HG03442 (cell line): ENCODE measurements at regions not wholly inside any gene's neighbourhood (a gene's known extent, or its start where the extent isn't known, plus 50 kb on each side); places are given as distances from the start of the nearest gene placed in this dataset.

ENCODE experiments used
- ATAC-seq: cut with Tn5 transposase; IDR thresholded peaks from one replicate; pipeline ENCODE4 v1.9.1; 2021; ENCODE audit warnings: mild to moderate bottlenecking, moderate library complexity; ENCODE audit not compliant: unreplicated experiment

DNA sequence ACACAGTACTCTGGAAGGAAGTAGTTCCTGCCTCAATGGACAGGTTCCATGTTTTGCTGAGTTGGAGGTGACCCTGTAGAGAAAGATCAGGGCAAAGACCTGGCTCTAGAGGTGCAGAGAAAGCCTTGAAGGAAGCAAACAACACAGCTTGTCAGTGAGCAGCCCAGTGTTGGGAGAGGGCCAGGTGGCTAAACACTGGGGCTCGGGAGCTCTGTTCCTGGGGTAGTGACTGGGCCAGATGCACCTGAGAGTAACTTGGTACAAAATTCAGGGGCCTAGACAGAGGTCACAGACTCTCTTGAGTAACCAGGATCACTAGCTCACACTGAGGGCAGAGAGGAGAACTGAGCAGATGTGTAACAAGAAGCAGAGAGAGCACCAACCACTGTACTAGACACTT is 138.4 kb upstream of the NALF2 start:
- ATAC-seq, result no peak

DNA sequence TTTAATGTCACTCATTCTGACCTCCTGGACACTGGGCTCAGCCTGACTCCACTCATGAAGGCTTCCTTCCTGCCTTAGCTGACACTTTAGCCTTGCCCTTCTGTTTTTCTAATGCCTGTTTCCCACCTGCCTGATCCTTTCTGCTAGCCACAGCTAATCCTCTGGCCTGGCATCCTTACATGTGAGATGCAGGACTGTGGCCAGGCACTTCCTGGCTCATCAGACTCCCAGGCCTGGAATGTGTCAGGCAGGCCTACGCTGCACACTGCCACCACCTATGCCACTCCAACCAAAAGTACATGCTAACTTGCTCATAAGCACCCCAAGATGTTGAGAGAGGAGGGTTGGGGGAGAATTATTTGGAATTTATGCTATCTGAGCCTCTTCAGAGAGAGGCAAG is 138.8 kb upstream of the NALF2 start:
- no peak for ATAC-seq

DNA sequence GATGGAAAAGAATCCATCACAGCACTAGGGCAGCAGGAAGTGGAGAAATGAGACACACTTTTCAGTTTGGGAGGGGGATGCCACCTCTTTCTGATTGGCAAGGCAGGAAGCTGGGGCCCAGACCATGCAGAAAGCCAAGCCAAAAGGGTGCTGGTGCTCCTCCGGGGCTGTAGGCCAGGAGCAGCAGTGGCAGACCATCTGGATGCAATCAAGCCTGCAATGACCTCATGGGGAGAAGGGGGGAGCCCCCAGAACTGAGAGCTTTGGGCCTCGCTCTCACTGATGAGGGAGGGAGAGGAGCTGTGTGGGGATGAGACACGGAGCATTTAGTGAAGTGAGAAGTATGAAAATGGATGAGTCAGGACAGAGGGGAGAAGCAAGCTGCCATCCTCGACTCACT is 141.3 kb upstream of the NALF2 start:
- no peak for ATAC-seq

DNA sequence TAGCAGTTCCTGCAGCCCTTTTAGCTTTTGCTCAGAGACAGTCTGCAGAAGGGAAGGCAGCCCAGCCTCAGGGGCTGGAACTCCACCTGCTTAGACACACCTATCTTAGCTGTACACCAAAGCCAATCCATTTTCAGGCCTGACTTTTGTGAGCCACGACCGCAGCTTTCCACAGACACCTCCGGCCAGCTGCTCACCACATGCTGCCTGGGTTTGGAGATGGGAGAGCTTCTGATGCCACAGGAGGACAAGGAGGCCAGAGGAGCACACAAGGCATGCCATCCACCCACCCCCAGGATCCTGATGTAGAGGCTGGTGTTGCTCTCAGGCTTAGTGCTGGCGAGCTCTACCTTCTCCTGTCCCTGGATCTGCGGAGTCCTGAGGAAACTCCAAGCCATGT is 141.8 kb upstream of the NALF2 start:
- ATAC-seq, result no peak

DNA sequence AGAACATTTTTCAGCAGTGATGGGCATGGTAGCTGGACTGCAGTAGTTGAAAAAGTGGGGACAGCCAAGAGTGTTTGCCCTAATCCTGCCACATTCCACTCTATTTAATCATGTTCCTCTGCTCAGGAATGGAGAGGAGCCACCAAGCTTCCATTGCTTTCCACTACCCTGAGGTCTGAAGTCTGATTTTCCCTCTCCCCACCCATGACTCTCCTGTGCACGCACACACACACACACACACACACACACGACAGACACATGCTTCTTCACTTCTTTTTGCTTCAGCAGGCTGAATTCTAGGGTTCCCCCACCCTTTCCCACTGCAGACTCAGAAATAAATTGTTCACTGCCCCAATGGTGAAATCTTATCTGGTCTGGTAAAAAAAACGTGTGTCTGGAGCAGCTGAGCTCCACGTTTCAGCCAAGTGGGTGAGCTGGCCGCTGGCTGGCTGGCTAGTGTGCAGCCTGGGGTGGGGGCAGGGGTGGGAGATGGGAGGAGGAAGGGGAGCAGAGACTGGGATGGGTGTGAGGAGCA is 142.7 kb upstream of the NALF2 start:
- no peak for ATAC-seq

DNA sequence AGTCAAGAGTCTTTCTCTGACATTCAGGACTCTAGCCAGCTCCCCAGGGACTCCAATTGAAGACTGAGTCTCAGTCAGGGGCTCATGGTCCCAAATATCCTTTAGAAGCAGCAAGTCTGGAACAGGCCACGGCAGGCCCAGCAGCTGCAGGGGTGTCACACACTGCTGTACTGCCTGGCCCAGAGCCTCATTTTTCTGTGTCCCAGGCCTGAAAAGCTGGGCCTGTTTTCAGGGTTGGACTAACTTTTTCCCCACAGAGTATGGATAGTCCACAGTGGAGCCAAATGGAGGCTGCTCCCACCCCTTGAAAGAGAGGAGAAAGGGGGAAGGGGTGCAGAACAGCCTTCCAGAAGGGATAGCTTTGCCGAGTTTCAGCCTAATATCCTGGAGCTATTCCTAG is 146.8 kb upstream of the NALF2 start:
- no peak for ATAC-seq

DNA sequence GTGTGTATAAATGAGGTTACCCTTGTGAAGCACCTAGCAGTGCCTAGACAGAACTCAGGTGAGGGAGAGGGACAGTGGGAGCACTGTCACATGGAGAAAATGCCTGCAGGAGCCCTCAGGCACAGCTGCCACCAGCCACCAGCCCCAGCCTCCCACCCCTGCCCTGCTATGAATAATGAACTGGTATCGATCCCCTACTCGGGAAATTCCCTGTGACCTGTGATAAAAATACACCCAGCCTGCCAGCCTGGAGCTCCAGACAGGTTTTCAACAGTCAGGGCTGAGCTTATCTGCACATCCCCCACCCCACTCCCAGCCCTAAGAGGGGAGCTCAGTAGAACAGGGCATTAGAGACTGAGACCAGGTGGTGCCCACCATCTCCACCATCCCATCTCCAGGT is 159.6 kb upstream of the PJA1 start:
- ATAC-seq, result no peak

DNA sequence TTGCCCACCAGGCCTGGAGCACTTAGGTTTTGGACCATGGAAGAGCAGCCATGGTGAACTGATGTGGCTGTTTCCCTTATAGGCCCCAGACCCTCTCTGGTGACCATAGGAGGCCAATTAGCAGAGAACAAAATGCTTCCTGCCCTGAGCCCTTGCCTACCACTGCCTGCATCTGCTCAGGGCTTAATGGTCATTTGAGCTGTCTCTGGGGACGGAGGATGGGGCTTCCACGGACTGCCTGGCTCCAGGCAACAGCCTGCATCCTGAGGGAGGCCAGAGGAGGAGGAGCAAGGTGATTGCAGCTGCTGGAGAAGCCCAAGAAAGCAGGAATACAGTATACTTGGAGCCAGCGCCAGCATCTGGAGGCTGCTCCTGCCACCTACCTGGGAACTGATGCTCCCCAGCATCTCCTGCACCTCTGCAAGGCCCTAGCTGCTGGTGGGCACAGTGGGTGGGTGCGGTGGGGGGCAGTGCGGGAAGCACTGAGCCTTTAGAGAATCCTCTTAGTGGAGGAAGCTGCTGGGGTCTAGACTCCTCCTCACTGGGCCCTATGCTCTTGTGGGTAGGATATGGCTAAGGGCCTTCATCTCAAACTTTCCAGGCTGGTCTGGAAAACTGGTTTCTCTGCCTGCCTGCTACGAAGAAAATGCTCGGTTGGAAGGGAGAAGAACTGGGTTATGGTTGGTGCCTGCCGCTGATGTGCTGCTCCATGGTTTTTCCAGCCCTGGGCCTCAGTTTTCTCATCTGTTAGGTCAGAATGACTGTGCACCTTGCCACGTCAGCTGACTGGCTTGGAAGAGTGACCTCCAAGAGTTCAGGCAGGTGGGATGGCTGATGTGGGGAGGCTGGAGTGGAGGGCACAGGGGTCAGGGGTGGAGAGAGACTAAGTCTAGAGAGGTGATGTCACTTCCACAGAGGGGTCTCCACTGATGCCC is 158.8 kb upstream of the PJA1 start:
- no peak for ATAC-seq

DNA sequence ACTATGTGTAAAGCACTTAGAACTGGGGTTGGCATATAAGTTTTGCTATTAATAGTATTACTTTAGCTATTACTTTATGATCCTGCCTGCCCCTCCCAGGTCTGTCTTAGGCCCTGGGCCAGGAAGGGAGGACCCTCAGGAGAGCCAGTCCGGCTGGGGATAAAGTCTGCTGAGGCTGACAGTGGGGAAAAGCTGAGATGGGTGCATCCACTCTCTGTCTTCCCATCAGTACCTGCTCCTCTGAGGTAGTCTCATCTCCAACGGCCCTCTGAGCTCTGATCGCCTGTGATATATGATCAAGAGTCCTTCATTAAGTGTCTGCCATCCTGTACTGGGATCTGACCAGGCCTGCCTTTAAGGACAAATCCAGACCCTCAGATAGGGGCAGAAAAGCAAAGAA is 156.5 kb upstream of the PJA1 start:
- ATAC-seq, result no peak

DNA sequence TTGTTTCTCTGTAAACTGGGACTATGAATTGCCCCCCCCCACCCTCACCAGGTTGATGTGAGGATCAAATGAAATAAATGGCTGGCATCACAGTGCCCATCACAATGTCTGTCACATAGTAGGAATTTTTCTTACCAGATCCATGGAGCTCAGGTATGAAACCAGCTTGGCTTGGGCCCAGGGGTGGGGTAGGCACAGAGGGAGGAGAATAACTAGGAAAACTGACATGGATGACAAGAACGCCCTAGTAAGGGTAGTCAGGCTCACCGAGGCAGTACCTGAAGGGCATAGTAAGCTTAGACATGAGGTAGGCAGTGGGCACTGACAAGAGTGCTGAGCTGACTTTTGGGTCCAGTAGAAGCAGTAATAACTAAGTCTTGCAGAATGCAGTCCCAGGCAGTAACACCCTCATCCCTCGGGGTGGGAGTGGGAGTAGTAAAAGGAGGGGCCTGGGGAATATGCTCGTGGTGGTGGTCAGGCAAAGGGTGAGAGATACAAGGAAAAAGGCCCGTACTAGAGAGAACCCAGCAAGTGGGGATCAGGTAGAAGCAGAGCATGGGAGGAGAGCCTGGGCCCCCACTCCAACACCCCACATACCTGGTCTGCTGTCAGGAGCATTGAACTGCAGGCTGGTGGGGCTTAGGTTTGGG is 155.9 kb upstream of the PJA1 start:
- ATAC-seq, result no peak

DNA sequence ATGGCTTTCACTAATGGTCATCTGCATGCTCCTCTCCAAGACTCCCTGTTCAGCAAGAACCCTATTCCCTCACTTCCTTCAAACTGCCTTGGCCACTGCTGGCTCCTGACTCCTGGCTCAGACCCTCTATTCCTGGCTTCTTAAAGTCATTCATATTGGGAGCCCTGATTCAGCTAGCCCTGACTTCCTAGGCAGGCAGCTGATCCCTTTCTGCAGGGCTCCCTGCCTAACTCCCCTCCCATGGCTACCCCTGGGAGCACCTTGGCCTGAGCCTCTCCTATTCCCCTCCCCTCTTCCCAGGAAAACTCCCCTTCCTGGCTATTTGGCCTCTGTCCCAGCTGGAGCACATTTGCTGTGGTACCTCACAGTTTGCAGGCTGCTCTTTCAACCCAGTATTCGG is 154.9 kb upstream of the PJA1 start:
- no peak for ATAC-seq

DNA sequence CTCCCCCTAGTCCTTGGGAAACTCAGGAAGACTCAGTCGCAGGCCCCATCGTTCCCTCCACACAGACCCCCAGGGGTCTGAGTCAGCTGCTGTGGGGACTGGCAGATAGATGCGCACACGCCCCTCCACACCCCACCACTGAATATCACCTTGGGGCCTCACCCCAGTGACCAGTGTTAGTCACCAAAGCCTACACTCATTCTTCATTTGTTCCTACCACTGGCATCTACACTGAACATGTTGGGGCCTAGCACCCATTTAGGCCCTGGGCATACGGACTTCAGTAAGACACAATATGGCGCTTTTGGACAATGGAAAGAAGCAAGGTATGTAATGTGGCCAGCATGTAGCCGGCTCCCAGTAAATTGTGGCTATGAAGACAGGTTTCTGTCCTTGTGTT is 154.1 kb upstream of the PJA1 start:
- ATAC-seq, result no peak

DNA sequence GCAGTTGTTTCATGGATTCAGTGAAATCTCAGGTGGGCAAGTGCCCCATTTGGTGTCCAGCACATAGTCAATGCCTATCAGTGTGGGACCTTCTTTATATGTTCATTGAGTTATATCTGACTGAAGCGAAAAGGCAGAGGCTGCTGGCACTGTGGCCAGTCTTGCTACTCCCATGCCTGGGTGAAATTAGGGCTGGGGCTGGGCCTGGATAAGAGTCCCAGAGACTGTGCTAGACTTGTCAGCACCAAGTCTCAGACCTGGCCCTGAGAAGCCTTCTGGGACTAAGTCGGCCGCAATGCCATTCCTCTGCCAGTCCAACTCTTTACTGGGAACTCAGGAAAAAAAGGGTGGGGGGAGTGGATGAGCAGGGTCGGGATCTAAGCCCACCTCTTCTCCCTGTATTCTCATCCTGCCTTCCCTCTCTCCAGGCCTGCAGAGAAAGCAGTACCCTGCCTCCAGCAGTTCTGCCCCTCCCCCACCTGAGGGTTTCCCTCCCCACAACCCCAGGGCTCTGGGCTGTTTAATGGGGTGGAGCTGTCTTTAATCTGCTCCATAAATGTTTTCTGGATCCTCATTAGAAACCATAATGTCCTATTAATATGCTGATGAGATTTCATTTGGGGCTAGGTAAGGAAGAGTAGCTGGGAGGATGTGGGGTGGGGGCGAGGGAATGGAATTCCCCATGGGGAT is 153.5 kb upstream of the PJA1 start:
- no peak for ATAC-seq

DNA sequence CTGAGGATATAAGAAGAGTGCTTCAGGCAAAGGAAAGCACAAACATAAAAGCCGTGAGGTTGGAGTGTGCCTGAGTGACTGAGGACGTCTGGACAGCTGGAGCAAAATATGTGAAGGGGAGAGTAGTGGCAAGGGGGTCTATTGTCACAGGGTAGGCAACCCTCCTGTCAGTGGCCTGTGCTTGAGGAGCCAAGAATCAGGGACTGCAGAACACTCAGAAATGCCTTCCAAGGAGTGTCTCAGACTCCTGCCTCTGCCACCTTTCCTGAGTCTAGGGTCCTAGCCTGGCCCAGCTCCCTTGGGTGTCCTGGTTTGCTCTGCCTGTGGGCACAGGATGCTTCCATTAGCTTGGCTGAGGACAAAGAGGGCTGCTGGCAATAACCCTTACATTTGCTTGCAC is 152.5 kb upstream of the PJA1 start:
- ATAC-seq, result no peak

DNA sequence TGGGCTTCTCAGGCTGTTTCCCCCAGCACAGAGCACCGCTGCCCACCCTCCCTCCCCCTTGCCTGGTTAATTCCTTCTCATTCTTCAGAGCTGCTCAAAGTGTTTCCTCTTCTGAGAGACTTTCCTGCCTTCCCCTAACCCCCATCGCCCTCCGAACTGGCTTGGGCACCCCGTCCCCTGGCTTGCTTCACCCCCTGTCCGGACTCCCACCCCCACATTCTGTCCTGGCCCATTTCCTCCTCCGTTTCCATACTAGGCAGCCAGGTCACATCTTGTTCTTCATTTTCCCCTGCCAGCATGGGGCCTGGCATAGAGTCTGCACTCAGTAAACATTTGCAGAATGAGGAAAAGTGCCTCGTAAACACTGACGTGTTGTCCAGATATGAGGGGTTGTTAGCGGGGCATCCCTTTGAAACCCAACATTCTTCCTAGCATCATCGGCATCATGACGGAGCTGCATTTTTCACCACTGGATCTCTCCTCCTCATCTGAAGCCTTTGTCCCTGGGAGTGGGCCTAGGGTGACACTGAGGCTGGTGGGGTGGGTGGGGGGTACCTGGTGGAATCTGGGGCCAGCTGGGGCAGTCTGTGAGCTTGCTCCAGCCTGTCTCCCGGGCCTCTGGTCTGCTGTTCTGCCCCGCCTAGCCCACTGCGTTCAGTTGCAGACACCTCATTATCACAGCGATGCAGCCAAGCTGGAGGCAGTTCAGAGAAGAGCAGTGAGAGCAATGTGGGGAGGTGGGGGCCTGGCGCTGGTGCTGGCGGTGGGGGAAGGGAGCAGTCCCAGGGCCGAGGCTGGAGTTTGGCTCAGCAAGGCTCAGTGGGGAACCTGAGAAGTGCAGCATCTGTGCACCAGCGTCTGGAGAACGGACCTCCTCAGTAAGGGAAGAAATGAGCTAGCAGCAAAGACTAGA is 149.4 kb upstream of the PJA1 start:
- no peak for ATAC-seq

DNA sequence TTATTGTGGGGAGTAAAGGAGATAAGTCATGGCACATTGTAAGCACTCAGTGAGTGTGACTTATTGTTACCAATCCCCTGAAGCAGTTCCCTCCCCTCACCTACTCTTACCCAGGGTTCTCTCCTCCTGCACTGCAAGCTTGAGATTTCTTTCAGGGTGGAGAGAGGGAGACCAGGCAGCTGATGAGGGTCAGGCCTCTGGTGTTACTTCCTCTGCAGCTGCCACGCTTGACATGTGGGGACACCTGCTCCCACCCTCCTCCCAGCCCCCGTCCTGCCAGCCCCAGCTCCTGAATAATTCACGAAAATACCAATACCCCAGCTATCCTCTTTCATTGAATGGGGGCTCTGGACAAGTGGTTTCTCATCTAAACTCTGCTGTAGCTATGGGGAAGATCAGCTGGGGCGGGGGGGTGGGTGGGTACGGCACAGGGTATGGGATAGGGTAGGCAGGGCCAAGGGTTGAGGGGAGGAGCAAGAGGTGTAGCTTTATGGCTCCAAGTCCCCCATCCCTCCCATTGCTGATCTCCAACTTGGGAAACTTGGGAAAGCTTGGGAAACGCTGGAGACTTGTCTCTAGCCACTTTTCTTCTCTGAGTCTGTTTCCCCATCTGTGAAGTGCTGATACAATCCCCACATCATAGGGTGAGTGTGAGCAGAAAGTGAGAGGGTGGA is 148.5 kb upstream of the PJA1 start:
- ATAC-seq, result no peak

DNA sequence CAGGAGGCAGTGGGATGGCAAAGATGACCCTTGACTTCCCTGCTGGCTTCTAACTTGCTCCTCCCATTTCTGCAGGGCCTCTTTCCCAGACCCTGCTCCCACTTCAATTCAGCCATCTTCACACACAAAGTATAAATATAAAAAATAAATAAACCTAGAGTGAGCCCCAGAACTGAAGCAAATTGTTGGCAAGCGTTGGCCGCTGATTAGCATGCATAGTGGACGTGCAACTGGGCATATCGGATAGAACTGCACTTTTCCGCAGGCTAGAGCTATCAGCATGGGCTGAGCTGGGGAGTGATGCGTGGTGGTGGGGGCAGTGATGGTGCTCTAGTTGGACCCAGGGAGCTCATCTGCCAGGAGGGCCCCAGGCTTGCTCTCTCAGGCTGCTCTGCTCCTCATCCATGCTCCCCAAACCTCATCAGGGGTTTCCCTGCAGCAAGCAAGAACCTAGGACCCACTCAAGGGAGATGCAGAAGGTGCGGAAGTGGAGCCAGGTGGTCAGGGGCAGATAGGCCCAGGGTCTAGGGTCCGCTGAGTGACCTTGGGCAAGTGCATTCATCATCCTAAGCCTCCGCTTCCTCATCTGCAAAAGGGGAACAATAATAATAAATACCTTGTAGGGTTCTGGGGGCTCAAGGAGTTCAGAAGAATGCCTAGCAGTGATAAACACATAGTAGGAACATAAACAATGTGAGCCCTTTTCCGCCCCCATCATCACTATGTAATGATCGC is 146.8 kb upstream of the PJA1 start:
- ATAC-seq, result no peak

DNA sequence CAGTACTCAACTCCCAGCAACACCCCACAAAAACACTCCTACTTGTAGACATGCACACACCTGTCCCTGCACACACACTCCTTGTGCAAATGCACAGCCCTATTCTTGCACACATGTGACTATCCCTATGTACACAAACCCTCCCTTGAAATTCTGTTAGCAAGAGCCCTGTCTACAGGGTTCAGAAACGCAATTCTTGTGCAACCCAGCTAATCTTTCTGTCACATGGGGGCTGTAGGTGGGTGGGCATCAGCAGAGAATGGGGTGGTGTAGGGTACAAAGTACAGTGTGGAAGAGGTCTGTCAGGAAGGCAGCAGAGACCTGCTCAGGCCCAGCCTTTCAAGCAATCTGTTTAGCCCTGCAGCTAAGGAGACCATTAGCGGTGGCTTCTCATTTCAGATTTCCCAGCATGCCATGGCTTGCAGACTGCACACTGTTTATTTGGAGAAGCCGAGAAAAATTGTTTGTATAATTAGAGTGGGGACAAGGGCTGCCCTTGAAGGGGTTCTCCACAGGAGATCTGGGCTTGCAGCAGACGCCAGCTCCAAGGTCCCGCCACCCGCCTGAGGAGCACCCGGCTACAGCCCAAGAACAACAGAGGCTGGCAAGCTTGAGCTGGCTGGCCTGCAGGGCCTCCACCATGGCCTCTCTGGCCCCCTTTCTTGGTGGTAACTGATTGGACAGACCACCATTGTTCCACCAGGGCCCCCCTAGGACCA is 144.0 kb upstream of the PJA1 start:
- no peak for ATAC-seq

DNA sequence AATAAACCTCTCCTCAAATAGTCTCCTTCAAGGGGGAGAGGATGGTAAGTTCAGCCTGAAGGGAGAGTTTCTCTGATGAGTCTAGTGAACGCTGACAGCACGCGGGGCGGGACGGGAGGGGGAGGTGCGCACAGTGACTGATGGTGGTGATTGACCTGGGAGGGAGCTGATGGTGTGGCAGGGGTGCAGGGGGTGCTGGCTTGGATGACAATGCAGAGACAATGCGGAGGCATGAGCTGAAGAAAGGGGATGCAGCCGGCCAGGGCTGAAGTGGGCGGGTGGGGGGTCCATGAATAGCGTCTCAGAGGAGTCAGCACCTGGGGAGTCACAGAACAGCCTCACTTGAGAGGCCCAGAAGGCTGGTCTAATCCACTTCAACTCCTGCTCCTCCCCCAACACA is 142.5 kb upstream of the PJA1 start:
- ATAC-seq, result no peak
